Vagina (tissue), 2 donors: ENCODE measurements at regions not wholly inside any gene's neighbourhood (a gene's known extent, or its start where the extent isn't known, plus 50 kb on each side); places are given as distances from the start of the nearest gene placed in this dataset.

Source experiments
- POLR2A ChIP-seq, 2 donors: fragments of 450-650 bp; IDR thresholded peaks; one replicate each; pipeline ENCODE4 v1.6.1; 2017; ENCODE audit warnings: antibody characterized with exemption in 2 of 2, mild to moderate bottlenecking in 2 of 2, moderate library complexity in 2 of 2
- POLR2AphosphoS5 ChIP-seq, 2 donors: sonication (generic); formaldehyde crosslinking; IDR thresholded peaks; one replicate each; pipeline ENCODE4 v1.9.0; 2017; ENCODE audit warnings: antibody characterized with exemption in 2 of 2, mild to moderate bottlenecking in 2 of 2, low read depth in 1 of 2; ENCODE audit not compliant: insufficient read depth in 1 of 2
- TF ChIP-seq, protein P1 (sequence below), 3 experiments: fragments of 450-650 bp in 2 of 3; fragments of 200-600 bp in 1 of 3; sonication (generic) in 1 of 3; IDR thresholded peaks; one replicate each; pipeline ENCODE4 v1.5.1; 2017 to 2019; ENCODE audit warnings: antibody characterized with exemption in 3 of 3, mild to moderate bottlenecking in 2 of 3, moderate library complexity in 2 of 3

DNA sequence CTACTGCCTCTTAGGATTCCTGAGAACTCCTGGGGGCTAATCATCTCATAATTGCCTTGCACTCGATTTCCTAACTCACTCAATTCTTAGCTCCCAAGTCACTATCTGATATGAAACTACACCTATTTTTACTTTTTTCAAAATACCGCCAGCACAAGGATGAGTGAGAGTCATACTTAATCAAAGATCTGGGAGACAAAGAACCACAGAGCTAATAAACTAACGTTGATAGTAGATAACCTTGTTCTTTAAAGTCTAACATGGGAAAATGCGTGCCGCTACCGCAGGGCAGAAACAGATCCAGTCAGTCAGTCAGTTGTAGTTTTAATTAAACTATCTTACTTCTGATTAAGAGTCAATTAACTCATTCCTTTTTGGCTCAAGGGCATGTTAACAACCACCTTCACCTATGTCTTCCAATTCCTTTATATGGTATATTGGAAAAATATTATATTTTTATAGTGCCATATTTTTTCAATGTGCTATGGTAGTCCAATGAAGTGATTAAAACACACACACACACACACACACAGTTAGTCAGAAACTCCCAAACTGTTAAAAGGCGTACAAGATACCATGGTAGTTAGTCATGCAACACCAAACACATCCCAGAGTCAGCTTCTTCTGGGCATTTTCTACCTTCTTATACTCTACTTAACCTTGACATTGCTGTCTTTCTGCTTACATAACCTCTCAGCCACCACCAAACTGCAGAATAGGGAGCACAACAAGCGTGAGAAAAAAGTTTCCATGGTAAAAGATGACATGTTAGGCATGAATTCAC is 114.0 kb downstream of the KLHL28 start:
- TF ChIP-seq, protein P1, sequence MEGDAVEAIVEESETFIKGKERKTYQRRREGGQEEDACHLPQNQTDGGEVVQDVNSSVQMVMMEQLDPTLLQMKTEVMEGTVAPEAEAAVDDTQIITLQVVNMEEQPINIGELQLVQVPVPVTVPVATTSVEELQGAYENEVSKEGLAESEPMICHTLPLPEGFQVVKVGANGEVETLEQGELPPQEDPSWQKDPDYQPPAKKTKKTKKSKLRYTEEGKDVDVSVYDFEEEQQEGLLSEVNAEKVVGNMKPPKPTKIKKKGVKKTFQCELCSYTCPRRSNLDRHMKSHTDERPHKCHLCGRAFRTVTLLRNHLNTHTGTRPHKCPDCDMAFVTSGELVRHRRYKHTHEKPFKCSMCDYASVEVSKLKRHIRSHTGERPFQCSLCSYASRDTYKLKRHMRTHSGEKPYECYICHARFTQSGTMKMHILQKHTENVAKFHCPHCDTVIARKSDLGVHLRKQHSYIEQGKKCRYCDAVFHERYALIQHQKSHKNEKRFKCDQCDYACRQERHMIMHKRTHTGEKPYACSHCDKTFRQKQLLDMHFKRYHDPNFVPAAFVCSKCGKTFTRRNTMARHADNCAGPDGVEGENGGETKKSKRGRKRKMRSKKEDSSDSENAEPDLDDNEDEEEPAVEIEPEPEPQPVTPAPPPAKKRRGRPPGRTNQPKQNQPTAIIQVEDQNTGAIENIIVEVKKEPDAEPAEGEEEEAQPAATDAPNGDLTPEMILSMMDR (IDR thresholded peaks at IDR 0.05) = no peak
- no peak for TF ChIP-seq POLR2A (IDR thresholded peaks at IDR 0.05)
- TF ChIP-seq POLR2AphosphoS5 (IDR thresholded peaks at IDR 0.05; ENCODE audit: insufficient read depth in 1 of 2, low read depth in 1 of 2) = no peak
